ENCODE measurements at regions not wholly inside any gene's neighbourhood (a gene's known extent, or its start where the extent isn't known, plus 50 kb on each side); places are given as distances from the start of the nearest gene placed in this dataset.
A peak's percentile ranks its signal among the peaks of the same experiment; 100 is the strongest.

DNA sequence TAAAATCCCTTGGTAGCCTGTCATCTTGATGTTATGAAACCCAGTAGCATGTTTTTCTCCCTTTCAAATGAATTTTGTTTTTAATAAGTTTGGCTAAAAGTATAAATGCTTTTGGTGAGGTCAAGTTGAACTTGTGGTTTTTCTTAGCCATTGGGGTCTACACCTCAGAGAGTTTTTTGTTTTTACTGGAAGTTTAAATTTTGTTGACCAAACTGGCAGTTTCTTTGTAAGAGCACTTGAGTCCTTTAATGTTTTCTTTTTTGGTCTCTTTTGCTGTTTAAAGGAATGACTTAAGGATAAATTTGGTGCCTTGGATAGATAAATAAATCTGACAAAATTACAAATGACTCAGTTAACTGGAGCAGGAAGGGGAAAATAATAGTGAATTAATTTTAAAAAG is 577.3 kb downstream of the SATB2 start:
- Histone ChIP-seq H2AFZ (ENCODE audit: low read length) (no peak overlapping the region), H3K27ac (ENCODE audit: low read length) (no peak overlapping the region)

DNA sequence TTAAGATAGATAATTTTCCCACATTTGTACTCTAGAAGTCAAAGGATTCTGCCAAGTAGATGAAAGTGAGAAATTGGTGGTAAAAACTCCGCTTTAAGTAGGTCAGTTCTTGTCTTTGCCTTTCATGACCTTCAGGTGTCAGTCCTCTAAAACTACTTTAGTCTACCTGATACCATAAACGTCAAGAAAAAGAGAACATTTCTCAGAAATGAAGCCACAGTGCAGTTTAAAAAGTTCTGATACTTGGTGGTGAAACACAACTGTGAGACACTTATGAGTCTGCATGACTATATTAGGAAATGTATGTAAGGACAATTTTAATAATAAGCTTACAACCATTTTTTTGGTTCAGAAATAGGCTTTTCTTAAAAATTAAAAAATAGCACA is 583.3 kb downstream of the SATB2 start:
- H4K20me1 ChIP-seq (ENCODE audit: low read length), result no peaks in the 10 kb centered on the region
- no peak overlapping the region for H2AFZ ChIP-seq (ENCODE audit: low read length)
- TF ChIP-seq, protein P1, sequence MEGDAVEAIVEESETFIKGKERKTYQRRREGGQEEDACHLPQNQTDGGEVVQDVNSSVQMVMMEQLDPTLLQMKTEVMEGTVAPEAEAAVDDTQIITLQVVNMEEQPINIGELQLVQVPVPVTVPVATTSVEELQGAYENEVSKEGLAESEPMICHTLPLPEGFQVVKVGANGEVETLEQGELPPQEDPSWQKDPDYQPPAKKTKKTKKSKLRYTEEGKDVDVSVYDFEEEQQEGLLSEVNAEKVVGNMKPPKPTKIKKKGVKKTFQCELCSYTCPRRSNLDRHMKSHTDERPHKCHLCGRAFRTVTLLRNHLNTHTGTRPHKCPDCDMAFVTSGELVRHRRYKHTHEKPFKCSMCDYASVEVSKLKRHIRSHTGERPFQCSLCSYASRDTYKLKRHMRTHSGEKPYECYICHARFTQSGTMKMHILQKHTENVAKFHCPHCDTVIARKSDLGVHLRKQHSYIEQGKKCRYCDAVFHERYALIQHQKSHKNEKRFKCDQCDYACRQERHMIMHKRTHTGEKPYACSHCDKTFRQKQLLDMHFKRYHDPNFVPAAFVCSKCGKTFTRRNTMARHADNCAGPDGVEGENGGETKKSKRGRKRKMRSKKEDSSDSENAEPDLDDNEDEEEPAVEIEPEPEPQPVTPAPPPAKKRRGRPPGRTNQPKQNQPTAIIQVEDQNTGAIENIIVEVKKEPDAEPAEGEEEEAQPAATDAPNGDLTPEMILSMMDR (conservative IDR thresholded peaks at IDR 0.05; ENCODE audit: low read depth, low read length), result no peak
- TF ChIP-seq EZH2phosphoT487 (IDR thresholded peaks at IDR 0.05; ENCODE audit: borderline replicate concordance, low read length) (no peak), EZH2 (IDR thresholded peaks at IDR 0.05; ENCODE audit: low read length, unreplicated experiment) (no peak)
- H3K4me3 ChIP-seq (ENCODE audit: low read length), result no peak overlapping the region
- no peak for ATAC-seq
- H3K27ac ChIP-seq (ENCODE audit: low read length), result no peak overlapping the region
- H3F3A ChIP-seq (ENCODE audit: low read length, unreplicated experiment), result no peaks in the 10 kb centered on the region
- no peaks in the 10 kb centered on the region for H3K79me2 ChIP-seq (ENCODE audit: low read length)
- ChIA-PET CTCF (no interaction called here), POLR2A (ENCODE audit: unreplicated experiment) (no interaction called here)
- H3K36me3 ChIP-seq (ENCODE audit: low read depth, low read length), result no peaks in the 10 kb centered on the region
- no peaks in the 10 kb centered on the region for H3K9me3 ChIP-seq (ENCODE audit: low read length)
- H3K4me2 ChIP-seq (ENCODE audit: low read length), result no peak overlapping the region
- no peak overlapping the region for H3K9ac ChIP-seq (ENCODE audit: low read length)
- H3K4me1 ChIP-seq (ENCODE audit: insufficient read depth, low read length), result no peaks in the 10 kb centered on the region
- intact Hi-C loops (cut with micrococcal nuclease), result no loop called here
- H3K27me3 ChIP-seq (ENCODE audit: low read length), result no peaks in the 10 kb centered on the region
- no peak for DNase-seq
- no TSS peak for BruUV-seq (replicated peaks)
- no peaks in the 10 kb centered on the region for H3K9me2 ChIP-seq (replicated peaks; ENCODE audit: low read length)

More for the DNA sequence above, 577.3 kb downstream of the SATB2 start:
- TF ChIP-seq, protein P1 (conservative IDR thresholded peaks at IDR 0.05; ENCODE audit: low read depth, low read length), result no peak
- TF ChIP-seq EZH2phosphoT487 (IDR thresholded peaks at IDR 0.05; ENCODE audit: borderline replicate concordance, low read length), result no peak
- TF ChIP-seq EZH2 (IDR thresholded peaks at IDR 0.05; ENCODE audit: low read length, unreplicated experiment), result no peak
- H3K9me2 ChIP-seq (replicated peaks; ENCODE audit: low read length), result no peaks in the 10 kb centered on the region
- H3K36me3 ChIP-seq (ENCODE audit: low read depth, low read length), result no peaks in the 10 kb centered on the region
- H4K20me1 ChIP-seq (ENCODE audit: low read length), result no peaks in the 10 kb centered on the region
- ChIA-PET POLR2A (ENCODE audit: unreplicated experiment) (no interaction called here), CTCF (no interaction called here)
- intact Hi-C loops (cut with micrococcal nuclease), result no loop called here
- no peaks in the 10 kb centered on the region for H3K27me3 ChIP-seq (ENCODE audit: low read length)
- H3K9me3 ChIP-seq (ENCODE audit: low read length), result no peaks in the 10 kb centered on the region
- H3K79me2 ChIP-seq (ENCODE audit: low read length), result no peaks in the 10 kb centered on the region
- no peak overlapping the region for H3K9ac ChIP-seq (ENCODE audit: low read length)
- no peak overlapping the region for H3K4me2 ChIP-seq (ENCODE audit: low read length)
- ATAC-seq (no peak), DNase-seq (no peak)
- BruUV-seq (replicated peaks), result no TSS peak
- no peaks in the 10 kb centered on the region for H3F3A ChIP-seq (ENCODE audit: low read length, unreplicated experiment)
- no peaks in the 10 kb centered on the region for H3K4me1 ChIP-seq (ENCODE audit: insufficient read depth, low read length)
- H3K4me3 ChIP-seq (ENCODE audit: low read length), result no peak overlapping the region

DNA sequence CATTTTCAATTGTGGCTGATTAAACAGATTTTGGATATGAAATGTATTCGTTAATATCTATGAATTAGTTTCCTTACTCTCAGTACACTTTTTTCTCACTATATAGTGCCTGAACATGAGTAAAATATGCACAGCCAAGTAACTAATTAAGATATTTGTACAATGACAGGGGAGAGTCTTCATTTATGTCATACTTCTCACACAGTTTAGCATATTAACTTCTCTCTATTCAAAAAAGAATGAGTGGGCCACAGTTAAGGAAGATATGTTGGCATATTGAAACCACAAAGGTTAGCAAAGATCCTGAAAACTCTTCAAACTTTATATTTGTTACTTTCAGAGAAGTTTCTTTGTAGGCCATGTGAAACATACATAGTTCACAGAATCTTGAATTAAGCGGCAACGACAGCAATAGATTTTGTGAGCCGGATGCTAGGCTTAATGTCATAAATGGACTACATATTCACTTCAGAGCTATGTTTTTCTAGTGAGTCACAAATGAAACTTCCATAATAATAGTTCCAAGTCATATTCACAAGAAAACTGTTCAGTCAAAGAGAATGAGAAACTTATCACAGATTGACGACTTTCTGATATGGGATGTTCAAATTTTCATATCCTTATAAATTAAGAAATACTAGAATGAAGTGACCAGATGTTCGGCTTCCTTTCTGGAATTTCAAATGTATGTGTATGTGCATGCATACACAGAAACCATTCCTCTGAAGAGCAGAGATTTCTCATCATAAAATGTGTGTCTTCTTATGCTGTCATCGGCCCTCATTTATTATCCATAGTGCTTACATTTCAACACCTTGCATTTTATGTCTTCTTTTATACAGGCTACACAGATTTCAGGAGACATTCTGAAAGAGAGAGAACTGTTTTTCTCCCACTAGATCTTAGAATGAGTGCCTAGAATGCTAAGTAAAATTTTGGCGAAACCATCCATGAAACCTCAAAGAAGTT is 584.0 kb downstream of the SATB2 start:
- no peaks in the 10 kb centered on the region for H3K79me2 ChIP-seq (ENCODE audit: low read length)
- H3K4me1 ChIP-seq (ENCODE audit: insufficient read depth, low read length), result no peaks in the 10 kb centered on the region
- ChIA-PET CTCF (no interaction called here), POLR2A (ENCODE audit: unreplicated experiment) (no interaction called here)
- TF ChIP-seq, protein P1 (conservative IDR thresholded peaks at IDR 0.05; ENCODE audit: low read depth, low read length), result no peak
- TF ChIP-seq EZH2 (IDR thresholded peaks at IDR 0.05; ENCODE audit: low read length, unreplicated experiment) (no peak), EZH2phosphoT487 (IDR thresholded peaks at IDR 0.05; ENCODE audit: borderline replicate concordance, low read length) (no peak)
- ATAC-seq, result no peak
- no peaks in the 10 kb centered on the region for H3K9me3 ChIP-seq (ENCODE audit: low read length)
- no peaks in the 10 kb centered on the region for H3K36me3 ChIP-seq (ENCODE audit: low read depth, low read length)
- no peak overlapping the region for H3K9ac ChIP-seq (ENCODE audit: low read length)
- no peak overlapping the region for H2AFZ ChIP-seq (ENCODE audit: low read length)
- no TSS peak for BruUV-seq (replicated peaks)
- no peak overlapping the region for H3K4me2 ChIP-seq (ENCODE audit: low read length)
- H3K4me3 ChIP-seq (ENCODE audit: low read length), result no peak overlapping the region
- no peak overlapping the region for H3K27ac ChIP-seq (ENCODE audit: low read length)
- no peaks in the 10 kb centered on the region for H3F3A ChIP-seq (ENCODE audit: low read length, unreplicated experiment)
- H4K20me1 ChIP-seq (ENCODE audit: low read length), result no peaks in the 10 kb centered on the region
- intact Hi-C loops (cut with micrococcal nuclease), result no loop called here
- no peaks in the 10 kb centered on the region for H3K9me2 ChIP-seq (replicated peaks; ENCODE audit: low read length)
- peak; percentile 23 for DNase-seq
- H3K27me3 ChIP-seq (ENCODE audit: low read length), result no peaks in the 10 kb centered on the region

Data from PC-3 (cell line).